IMR-90 (cell line): ENCODE measurements at regions not wholly inside any gene's neighbourhood (a gene's known extent, or its start where the extent isn't known, plus 50 kb on each side); places are given as distances from the start of the nearest gene placed in this dataset.

Source experiments
- ATAC-seq: fragments of 200-7000 bp; cut with Tn5 transposase; 2 replicates; pipeline ENCODE4 v1.9.1; 2020; ENCODE audit warnings: low read depth, mild to moderate bottlenecking, moderate library complexity
- BruUV-seq: library from RNA; stranded (reverse); fragments of 400-500 nt; replicated peaks from 2 replicates; lab custom pipeline; 2021; lab: Mats Ljungman, UMichigan
- CTCF ChIA-PET: fragments of 300-600 bp; formaldehyde crosslinking; extraction: SDS; loops from one replicate; lab custom pipeline; 2021; ENCODE audit warnings: antibody characterized with exemption; lab: Yijun Ruan, JAX
- POLR2A ChIA-PET: fragments of 300-600 bp; sonication (Branson Sonifier 250); formaldehyde crosslinking; loops from one replicate; lab custom pipeline; 2022; ENCODE audit warnings: antibody characterized with exemption; ENCODE audit not compliant: unreplicated experiment; lab: Charles Lee
- DNase-seq: peaks from one replicate; pipeline ENCODE4 v3.0.0; 2013
- H2AFZ ChIP-seq: replicated peaks from 2 replicates; pipeline ENCODE3; 2013; ENCODE audit warnings: low read length, mild to moderate bottlenecking; ENCODE audit not compliant: poor library complexity
- H2AK5ac ChIP-seq: 2 replicates; pipeline ENCODE4 v1.6.1; 2013; ENCODE audit warnings: low read depth, low read length, inconsistent platforms
- H2AK9ac ChIP-seq: replicated peaks from 2 replicates; pipeline ENCODE3; 2013; ENCODE audit warnings: mild to moderate bottlenecking, low read depth, low read length, moderate library complexity; ENCODE audit not compliant: poor library complexity
- H2BK120ac ChIP-seq: 2 replicates; pipeline ENCODE4 v1.6.1; 2013; ENCODE audit warnings: low read depth, low read length, inconsistent platforms
- H2BK15ac ChIP-seq: 3 replicates; pipeline ENCODE4 v1.6.1; 2013; ENCODE audit warnings: low read depth, low read length, inconsistent platforms
- H2BK20ac ChIP-seq: 2 replicates; pipeline ENCODE4 v1.6.1; 2013; ENCODE audit warnings: low read depth, mild to moderate bottlenecking, inconsistent platforms, low read length, moderate library complexity
- H2BK5ac ChIP-seq: 2 replicates; pipeline ENCODE4 v1.6.1; 2013; ENCODE audit warnings: mild to moderate bottlenecking, low read depth, low read length, inconsistent platforms; ENCODE audit not compliant: poor library complexity, severe bottlenecking
- H3K14ac ChIP-seq: replicated peaks from 2 replicates; pipeline ENCODE4 v1.6.1; 2013; ENCODE audit warnings: low read depth, low read length, inconsistent platforms
- H3K18ac ChIP-seq: 2 replicates; pipeline ENCODE4 v1.6.1; 2013; ENCODE audit warnings: low read depth, low read length, control low read depth
- H3K23ac ChIP-seq: 2 replicates; pipeline ENCODE4 v1.6.1; 2013; ENCODE audit warnings: low read depth, low read length, inconsistent platforms
- H3K27ac ChIP-seq: 2 replicates; pipeline ENCODE4 v1.5.1; 2013; ENCODE audit warnings: mild to moderate bottlenecking, control low read depth, low read length; ENCODE audit not compliant: insufficient read depth
- H3K27me3 ChIP-seq: 2 replicates; pipeline ENCODE4 v1.6.1; 2013; ENCODE audit warnings: low read length; ENCODE audit not compliant: control insufficient read depth, insufficient read depth
- H3K36me3 ChIP-seq: 2 replicates; pipeline ENCODE4 v1.6.1; 2013; ENCODE audit warnings: low read length, mixed read lengths; ENCODE audit not compliant: control insufficient read depth, insufficient read depth
- H3K4ac ChIP-seq: 2 replicates; pipeline ENCODE4 v1.6.1; 2013; ENCODE audit warnings: low read depth, low read length, inconsistent platforms
- H3K4me1 ChIP-seq: 2 replicates; pipeline ENCODE4 v1.6.1; 2013; ENCODE audit warnings: low read length, mixed read lengths; ENCODE audit not compliant: control insufficient read depth, insufficient read depth
- H3K4me2 ChIP-seq: 2 replicates; pipeline ENCODE4 v1.6.1; 2013; ENCODE audit warnings: low read depth, mild to moderate bottlenecking, control low read depth, low read length, moderate library complexity
- H3K4me3 ChIP-seq: 2 replicates; pipeline ENCODE4 v1.5.1; 2013; ENCODE audit warnings: low read depth, mild to moderate bottlenecking, control low read depth, low read length, moderate library complexity; ENCODE audit not compliant: insufficient read depth
- H3K56ac ChIP-seq: 2 replicates; pipeline ENCODE4 v1.6.1; 2013; ENCODE audit warnings: low read length, inconsistent platforms; ENCODE audit not compliant: insufficient read depth; ENCODE audit errors: extremely low read depth
- H3K79me1 ChIP-seq, 2 experiments: 2 replicates each; pipeline ENCODE4 v1.6.1; 2013; ENCODE audit warnings: low read length in 2 of 2, inconsistent platforms in 1 of 2, low read depth in 1 of 2
- H3K9ac ChIP-seq: 2 replicates; pipeline ENCODE4 v1.6.1; 2013; ENCODE audit warnings: low read depth, low read length, control low read depth
- H3K9me1 ChIP-seq: 2 replicates; pipeline ENCODE4 v1.6.1; 2013; ENCODE audit warnings: low read length, inconsistent platforms; ENCODE audit not compliant: insufficient read depth
- H3K9me3 ChIP-seq: 2 replicates; pipeline ENCODE4 v1.6.1; 2013; ENCODE audit warnings: low read length; ENCODE audit not compliant: control insufficient read depth, insufficient read depth
- H4K20me1 ChIP-seq: 2 replicates; pipeline ENCODE4 v1.6.1; 2013; ENCODE audit warnings: low read length, inconsistent platforms; ENCODE audit not compliant: insufficient read depth
- H4K5ac ChIP-seq: 2 replicates; pipeline ENCODE4 v1.6.1; 2013; ENCODE audit warnings: mild to moderate bottlenecking, low read depth, low read length, control low read depth
- H4K8ac ChIP-seq, 2 experiments: 2 replicates each; pipeline ENCODE4 v1.6.1; 2013; ENCODE audit warnings: low read depth in 2 of 2, low read length in 2 of 2, control low read depth in 1 of 2, inconsistent platforms in 1 of 2
- H4K91ac ChIP-seq: 2 replicates; pipeline ENCODE4 v1.6.1; 2013; ENCODE audit warnings: low read depth, low read length, inconsistent platforms; ENCODE audit not compliant: insufficient read depth
- BHLHE40 ChIP-seq: fragments of 150-350 bp; IDR thresholded peaks from 2 replicates; pipeline ENCODE4 v1.6.1; 2016; ENCODE audit warnings: mild to moderate bottlenecking, low read depth, low read length
- FOS ChIP-seq: fragments of 150-350 bp; IDR thresholded peaks from 2 replicates; pipeline ENCODE4 v1.6.1; 2016; ENCODE audit warnings: low read depth, low read length
- MAFK ChIP-seq: IDR thresholded peaks from 2 replicates; pipeline ENCODE4 v1.6.1; 2012; ENCODE audit warnings: low read depth, low read length, improper control_type of control experiment
- SMC3 ChIP-seq: fragments of 150-350 bp; IDR thresholded peaks from 2 replicates; pipeline ENCODE4 v1.6.1; 2016; ENCODE audit warnings: low read depth, mild to moderate bottlenecking, antibody characterized with exemption, low read length, moderate library complexity
- WGBS, 2 experiments: methylation state at CpG; one replicate each; pipeline versions ENCODE4 v1.1.5 to v1.1.7; 2013; ENCODE audit warnings: missing lambda C conversion rate in 2 of 2; ENCODE audit not compliant: insufficient read length in 1 of 2; ENCODE audit errors: extremely low coverage in 2 of 2; 5-methylcytosine and 5-hydroxymethylcytosine counted together
- dilution Hi-C: fragments of 300-500 bp; cut with HindIII; formaldehyde crosslinking; loops from one replicate; pipeline ENCODE4 v1.14.3; 2018; ENCODE audit warnings: low sequenced_read_pairs; ENCODE audit not compliant: unreplicated experiment
- in situ Hi-C: fragments of 300-500 bp; cut with MboI; formaldehyde crosslinking; loops from 3 replicates; pipeline ENCODE4 v1.14.3; 2019; ENCODE audit warnings: low sequenced_read_pairs, inconsistent platforms, mixed read lengths
- intact Hi-C: fragments of 100-400 bp; cut with micrococcal nuclease; formaldehyde crosslinking; loops from 2 replicates; pipeline ENCODE4 v1.10.0; 2022
- TF ChIP-seq, protein P1 (sequence below): fragments of 150-350 bp; IDR thresholded peaks from 2 replicates; pipeline ENCODE4 v1.6.1; 2017; ENCODE audit warnings: mild to moderate bottlenecking, antibody characterized with exemption, low read length, low read depth
- TF ChIP-seq, protein P2 (sequence below): fragments of 150-350 bp; IDR thresholded peaks from 2 replicates; pipeline ENCODE4 v1.6.1; 2016; ENCODE audit warnings: low read depth, mild to moderate bottlenecking, low read length, moderate library complexity, borderline replicate concordance

DNA sequence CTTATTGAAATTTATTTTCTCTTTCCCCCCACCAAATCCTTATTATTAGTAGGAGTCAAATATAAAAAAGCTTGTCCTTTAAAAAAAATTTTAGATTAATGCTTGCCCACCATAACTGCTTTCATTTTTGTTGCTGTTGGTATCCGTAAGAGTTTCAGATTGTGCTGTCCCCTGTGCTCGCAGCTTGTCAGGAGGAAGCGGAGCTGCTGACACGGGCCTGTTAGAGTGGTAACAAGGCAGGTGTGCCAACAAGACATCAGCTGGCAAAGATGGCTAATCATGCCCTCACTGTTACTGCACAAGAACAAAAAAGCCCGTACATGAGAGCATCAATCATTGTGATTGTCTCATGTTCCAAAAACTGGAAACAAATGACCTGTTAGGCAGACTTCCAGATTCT lies 148.4 kb downstream of the ALG10B start:
- H2AFZ ChIP-seq: no peak overlapping the region
- H3K56ac ChIP-seq: no peak overlapping the region
- no peak overlapping the region for H4K5ac ChIP-seq
- no peak overlapping the region for H2BK15ac ChIP-seq
- H2BK120ac ChIP-seq: no peak overlapping the region
- no peak overlapping the region for H2BK20ac ChIP-seq
- no peaks in the 10 kb centered on the region for H3K36me3 ChIP-seq
- H3K4ac ChIP-seq: no peak overlapping the region
- CTCF ChIA-PET: no interaction called here
- ATAC-seq (no peak), DNase-seq (no peak)
- POLR2A ChIA-PET: no interaction called here
- H3K4me2 ChIP-seq: no peak overlapping the region
- H4K91ac ChIP-seq: no peak overlapping the region
- WGBS, 2 experiments: no CpG with 5 or more reads among the region's 5 CpGs
- H2BK5ac ChIP-seq: no peak overlapping the region
- no peak overlapping the region for H2AK5ac ChIP-seq
- no peak overlapping the region for H2AK9ac ChIP-seq
- no peak overlapping the region for H3K14ac ChIP-seq
- peaks cover 2% of the 10 kb centered on the region; the same call in 1 of the 2 replicates for H3K9me3 ChIP-seq
- dilution Hi-C loops: no loop called here
- no peaks in the 10 kb centered on the region for H3K4me1 ChIP-seq
- H3K18ac ChIP-seq: no peak overlapping the region
- BruUV-seq: no TSS peak
- in situ Hi-C loops: no loop called here
- intact Hi-C loops: no loop called here
- H3K9ac ChIP-seq: no peak overlapping the region
- H3K27me3 ChIP-seq: no peaks in the 10 kb centered on the region
- H3K79me1 ChIP-seq: no peaks in the 10 kb centered on the region
- H3K27ac ChIP-seq: no peak overlapping the region
- H4K8ac ChIP-seq: no peak overlapping the region
- H3K23ac ChIP-seq: no peak overlapping the region
- H3K4me3 ChIP-seq: no peak overlapping the region
- H4K20me1 ChIP-seq: no peaks in the 10 kb centered on the region
- H3K9me1 ChIP-seq: no peaks in the 10 kb centered on the region
- no peak for TF ChIP-seq MAFK
- TF ChIP-seq, protein P1, sequence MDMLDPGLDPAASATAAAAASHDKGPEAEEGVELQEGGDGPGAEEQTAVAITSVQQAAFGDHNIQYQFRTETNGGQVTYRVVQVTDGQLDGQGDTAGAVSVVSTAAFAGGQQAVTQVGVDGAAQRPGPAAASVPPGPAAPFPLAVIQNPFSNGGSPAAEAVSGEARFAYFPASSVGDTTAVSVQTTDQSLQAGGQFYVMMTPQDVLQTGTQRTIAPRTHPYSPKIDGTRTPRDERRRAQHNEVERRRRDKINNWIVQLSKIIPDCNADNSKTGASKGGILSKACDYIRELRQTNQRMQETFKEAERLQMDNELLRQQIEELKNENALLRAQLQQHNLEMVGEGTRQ: no peak
- no peak for TF ChIP-seq BHLHE40
- no peak for TF ChIP-seq SMC3
- TF ChIP-seq FOS: no peak
- TF ChIP-seq, protein P2, sequence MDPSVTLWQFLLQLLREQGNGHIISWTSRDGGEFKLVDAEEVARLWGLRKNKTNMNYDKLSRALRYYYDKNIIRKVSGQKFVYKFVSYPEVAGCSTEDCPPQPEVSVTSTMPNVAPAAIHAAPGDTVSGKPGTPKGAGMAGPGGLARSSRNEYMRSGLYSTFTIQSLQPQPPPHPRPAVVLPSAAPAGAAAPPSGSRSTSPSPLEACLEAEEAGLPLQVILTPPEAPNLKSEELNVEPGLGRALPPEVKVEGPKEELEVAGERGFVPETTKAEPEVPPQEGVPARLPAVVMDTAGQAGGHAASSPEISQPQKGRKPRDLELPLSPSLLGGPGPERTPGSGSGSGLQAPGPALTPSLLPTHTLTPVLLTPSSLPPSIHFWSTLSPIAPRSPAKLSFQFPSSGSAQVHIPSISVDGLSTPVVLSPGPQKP: no peak
